Prostate gland (tissue), 2 donors: ENCODE measurements at regions not wholly inside any gene's neighbourhood (a gene's known extent, or its start where the extent isn't known, plus 50 kb on each side); places are given as distances from the start of the nearest gene placed in this dataset.

Experiments
- DNase-seq: peaks from one replicate; pipeline ENCODE4 v3.0.0-alpha.2; 2019; ENCODE audit warnings: low spot score
- H3K27ac ChIP-seq, 2 donors: fragments of 200-600 bp; sonication (generic); 2 replicates each; pipeline ENCODE4 v1.5.1; 2017 to 2019
- H3K27me3 ChIP-seq: fragments of 200-600 bp; sonication (generic); replicated peaks from 2 replicates; pipeline ENCODE4 v1.5.1; 2019; ENCODE audit not compliant: insufficient read depth
- H3K36me3 ChIP-seq, 2 donors: fragments of 200-600 bp; sonication (generic); 1 replicate in 1 of 2; 2 replicates in 1 of 2; pipeline versions ENCODE4 v1.5.1 to v1.8.1; 2017 to 2019
- H3K4me1 ChIP-seq: fragments of 200-600 bp; sonication (generic); replicated peaks from 2 replicates; pipeline ENCODE4 v1.5.1; 2019
- H3K4me3 ChIP-seq, 2 donors: fragments of 200-600 bp; sonication (generic); 2 replicates each; pipeline ENCODE4 v1.5.1; 2017 to 2019
- H3K9me3 ChIP-seq: fragments of 200-600 bp; sonication (generic); 2 replicates; pipeline ENCODE4 v1.5.1; 2017
- CTCF ChIP-seq, 4 experiments: fragments of 200-600 bp in 2 of 4; fragments of 450-650 bp in 2 of 4; sonication (generic) in 2 of 4; IDR thresholded peaks; 1 replicate in 3 of 4; 2 replicates in 1 of 4; pipeline ENCODE4 v1.5.1; 2016 to 2019; ENCODE audit warnings: antibody characterized with exemption in 4 of 4, mild to moderate bottlenecking in 2 of 4, moderate library complexity in 2 of 4
- POLR2A ChIP-seq: fragments of 450-650 bp; IDR thresholded peaks from one replicate; pipeline ENCODE4 v1.6.1; 2016; ENCODE audit warnings: antibody characterized with exemption, mild to moderate bottlenecking
- POLR2AphosphoS5 ChIP-seq: sonication (generic); formaldehyde crosslinking; IDR thresholded peaks from one replicate; pipeline ENCODE4 v1.6.1; 2017; ENCODE audit warnings: antibody characterized with exemption
- WGBS: methylation state at CpG from one replicate; pipeline ENCODE4 v1.1.5; 2018; 5-methylcytosine and 5-hydroxymethylcytosine counted together
- intact Hi-C: fragments of 100-400 bp; cut with DNase I; formaldehyde crosslinking; loops from one replicate; pipeline ENCODE4 v1.14.2; 2022

- Histone ChIP-seq H3K36me3 (no peaks in the 10 kb centered on the region), H3K4me1 (no peaks in the 10 kb centered on the region), H3K4me3 (no peak overlapping the region), H3K27me3 (no peaks in the 10 kb centered on the region), H3K27ac (no peak overlapping the region), H3K9me3 (no peaks in the 10 kb centered on the region)
- DNase-seq, result no peak
- intact Hi-C loops, result no loop called here
- WGBS, result 95% methylated on average over 13 of the region's 13 CpGs
- TF ChIP-seq POLR2AphosphoS5 (no peak), POLR2A (no peak), CTCF (IDR thresholded peaks at IDR 0.05) (no peak)
These were observed 79.7 kb upstream of the PRR20G start for GRCh38 chr3:127367593-127367992.

GRCh38 chr3:127366383-127366782 is 78.5 kb upstream of the PRR20G start:
- 52% methylated on average over 6 of the region's 6 CpGs for WGBS
- TF ChIP-seq CTCF (IDR thresholded peaks at IDR 0.05), result no peak
- no peak for TF ChIP-seq POLR2A
- TF ChIP-seq POLR2AphosphoS5, result no peak
- Histone ChIP-seq H3K27ac (no peak overlapping the region), H3K36me3 (no peaks in the 10 kb centered on the region), H3K27me3 (no peaks in the 10 kb centered on the region), H3K4me1 (no peaks in the 10 kb centered on the region), H3K4me3 (no peak overlapping the region), H3K9me3 (no peaks in the 10 kb centered on the region)
- intact Hi-C loops, result no loop called here
- no peak for DNase-seq

GRCh38 chr3:127365163-127365798 is 77.4 kb upstream of the PRR20G start:
- intact Hi-C loops, result no loop called here
- Histone ChIP-seq H3K9me3 (no peaks in the 10 kb centered on the region), H3K36me3 (no peaks in the 10 kb centered on the region), H3K4me3 (no peak overlapping the region), H3K27me3 (no peaks in the 10 kb centered on the region), H3K4me1 (no peaks in the 10 kb centered on the region), H3K27ac (no peak overlapping the region)
- no peak for DNase-seq
- no peak for TF ChIP-seq CTCF (IDR thresholded peaks at IDR 0.05)
- TF ChIP-seq POLR2A, result no peak
- TF ChIP-seq POLR2AphosphoS5, result no peak
- WGBS, result 56% methylated on average over 7 of the region's 7 CpGs

- 86% methylated on average over 3 of the region's 3 CpGs for WGBS
- Histone ChIP-seq H3K36me3 (no peaks in the 10 kb centered on the region), H3K4me3 (no peak overlapping the region), H3K4me1 (no peaks in the 10 kb centered on the region), H3K27ac (no peak overlapping the region), H3K9me3 (no peaks in the 10 kb centered on the region), H3K27me3 (no peaks in the 10 kb centered on the region)
- intact Hi-C loops, result no loop called here
- DNase-seq, result no peak
- TF ChIP-seq CTCF (IDR thresholded peaks at IDR 0.05) (no peak), POLR2A (no peak), POLR2AphosphoS5 (no peak)
These were observed 76.0 kb upstream of the PRR20G start for GRCh38 chr3:127363891-127364290.

- Histone ChIP-seq H3K9me3 (no peaks in the 10 kb centered on the region), H3K4me3 (no peak overlapping the region), H3K27me3 (no peaks in the 10 kb centered on the region), H3K4me1 (no peaks in the 10 kb centered on the region), H3K27ac (no peak overlapping the region), H3K36me3 (no peaks in the 10 kb centered on the region)
- WGBS, result 67% methylated on average over 13 of the region's 13 CpGs
- intact Hi-C loops, result no loop called here
- TF ChIP-seq POLR2A (no peak), CTCF (IDR thresholded peaks at IDR 0.05) (no peak), POLR2AphosphoS5 (no peak)
- no peak for DNase-seq
These were observed 75.3 kb upstream of the PRR20G start for GRCh38 chr3:127363171-127363570.
